ENCODE measurements at regions not wholly inside any gene's neighbourhood (a gene's known extent, or its start where the extent isn't known, plus 50 kb on each side); places are given as distances from the start of the nearest gene placed in this dataset.

GRCh38 chr15:36332301-36332700 is 247.1 kb upstream of the CDIN1 start:
- Histone ChIP-seq H2BK5ac (ENCODE audit: insufficient read length, low read length) (no peak overlapping the region), H3K27ac (ENCODE audit: insufficient read length, low read depth, low read length) (no peak overlapping the region), H3K9ac (ENCODE audit: extremely low read depth, insufficient read length, low read length) (no peak overlapping the region), H3K9me3 (ENCODE audit: control insufficient read depth, low read depth, low read length) (no peaks in the 10 kb centered on the region), H3K14ac (ENCODE audit: insufficient read depth, low read length) (no peak overlapping the region), H2AK5ac (ENCODE audit: insufficient read length, low read length) (no peak overlapping the region), H3K4me2 (ENCODE audit: insufficient read depth, insufficient read length, low read length) (no peak overlapping the region), H4K91ac (ENCODE audit: insufficient read length, low read depth, low read length) (no peak overlapping the region), H3T11ph (ENCODE audit: low read length) (no peak overlapping the region), H3K56ac (ENCODE audit: insufficient read length, low read depth, low read length) (no peak overlapping the region), H3K4ac (ENCODE audit: low read depth, low read length) (no peak overlapping the region), H3K79me1 (ENCODE audit: insufficient read depth, low read depth, low read length, poor library complexity, severe bottlenecking) (no peaks in the 10 kb centered on the region), H4K5ac (ENCODE audit: insufficient read length, low read depth, low read length) (no peak overlapping the region), H3K27me3 (ENCODE audit: insufficient read depth, low read length) (no peaks in the 10 kb centered on the region), H3K18ac (ENCODE audit: insufficient read length, low read depth, low read length) (no peak overlapping the region), H4K8ac (replicated peaks; ENCODE audit: insufficient read length, low read depth, low read length) (no peak overlapping the region), H2BK12ac (ENCODE audit: insufficient read length, low read depth, low read length) (no peak overlapping the region), H3K4me1 (ENCODE audit: insufficient read depth, low read length) (no peaks in the 10 kb centered on the region; the same call in 1 of the 2 replicates), H4K20me1 (ENCODE audit: control insufficient read depth, insufficient read depth, insufficient read length) (no peaks in the 10 kb centered on the region), H3K23ac (ENCODE audit: insufficient read length, low read depth, low read length) (no peak overlapping the region), H2BK20ac (ENCODE audit: low read depth, low read length, poor library complexity, severe bottlenecking) (no peak overlapping the region), H2AFZ (ENCODE audit: low read length) (no peak overlapping the region), H3K23me2 (ENCODE audit: insufficient read length, low read depth, low read length, poor library complexity, severe bottlenecking) (no peaks in the 10 kb centered on the region), H2BK15ac (ENCODE audit: low read depth, low read length) (no peak overlapping the region), H2BK120ac (ENCODE audit: low read depth, low read length, poor library complexity, severe bottlenecking) (no peak overlapping the region), H3K79me2 (ENCODE audit: insufficient read depth, low read length) (no peaks in the 10 kb centered on the region)
- Mint-ChIP-seq H3K4me3 (no peak overlapping the region), H3K9me3 (no peaks in the 10 kb centered on the region; a peak in 1 of 5 replicates), H3K27ac (no peak overlapping the region), H3K27me3 (ENCODE audit: low read depth) (no peaks in the 10 kb centered on the region), H3K4me1 (peaks cover 4% of the 10 kb centered on the region in 2 experiments; a peak in 3 of 4 replicates), H3K36me3 (ENCODE audit: insufficient read depth in 1 of 3, low read depth in 3 of 3) (no peaks in the 10 kb centered on the region)
- TF ChIP-seq CTCF (conservative IDR thresholded peaks at IDR 0.05) = no peak
- DNase-seq = no peak
- WGBS (ENCODE audit: extremely low coverage, insufficient read length, low lambda C conversion rate) = no CpG with 5 or more reads among the region's 2 CpGs

Measured in H9 (cell line).